Prostate gland (tissue), 2 donors: ENCODE measurements at regions not wholly inside any gene's neighbourhood (a gene's known extent, or its start where the extent isn't known, plus 50 kb on each side); places are given as distances from the start of the nearest gene placed in this dataset.
A peak's percentile ranks its signal among the peaks of the same experiment; 100 is the strongest.

Experiments
- DNase-seq: peaks from one replicate; pipeline ENCODE4 v3.0.0-alpha.2; 2019; ENCODE audit warnings: low spot score
- H3K27ac ChIP-seq, 2 donors: fragments of 200-600 bp; sonication (generic); 2 replicates each; pipeline ENCODE4 v1.5.1; 2017 to 2019
- H3K27me3 ChIP-seq: fragments of 200-600 bp; sonication (generic); replicated peaks from 2 replicates; pipeline ENCODE4 v1.5.1; 2019; ENCODE audit not compliant: insufficient read depth
- H3K36me3 ChIP-seq, 2 donors: fragments of 200-600 bp; sonication (generic); 1 replicate in 1 of 2; 2 replicates in 1 of 2; pipeline versions ENCODE4 v1.5.1 to v1.8.1; 2017 to 2019
- H3K4me1 ChIP-seq: fragments of 200-600 bp; sonication (generic); replicated peaks from 2 replicates; pipeline ENCODE4 v1.5.1; 2019
- H3K4me3 ChIP-seq, 2 donors: fragments of 200-600 bp; sonication (generic); 2 replicates each; pipeline ENCODE4 v1.5.1; 2017 to 2019
- H3K9me3 ChIP-seq: fragments of 200-600 bp; sonication (generic); 2 replicates; pipeline ENCODE4 v1.5.1; 2017
- CTCF ChIP-seq, 4 experiments: fragments of 200-600 bp in 2 of 4; fragments of 450-650 bp in 2 of 4; sonication (generic) in 2 of 4; IDR thresholded peaks; 1 replicate in 3 of 4; 2 replicates in 1 of 4; pipeline ENCODE4 v1.5.1; 2016 to 2019; ENCODE audit warnings: antibody characterized with exemption in 4 of 4, mild to moderate bottlenecking in 2 of 4, moderate library complexity in 2 of 4
- POLR2A ChIP-seq: fragments of 450-650 bp; IDR thresholded peaks from one replicate; pipeline ENCODE4 v1.6.1; 2016; ENCODE audit warnings: antibody characterized with exemption, mild to moderate bottlenecking
- POLR2AphosphoS5 ChIP-seq: sonication (generic); formaldehyde crosslinking; IDR thresholded peaks from one replicate; pipeline ENCODE4 v1.6.1; 2017; ENCODE audit warnings: antibody characterized with exemption
- WGBS: methylation state at CpG from one replicate; pipeline ENCODE4 v1.1.5; 2018; 5-methylcytosine and 5-hydroxymethylcytosine counted together
- intact Hi-C: fragments of 100-400 bp; cut with DNase I; formaldehyde crosslinking; loops from one replicate; pipeline ENCODE4 v1.14.2; 2022

- WGBS, result 34% methylated on average over 6 of the region's 6 CpGs
- TF ChIP-seq POLR2A, result no peak
- no peak for TF ChIP-seq POLR2AphosphoS5
- TF ChIP-seq CTCF (IDR thresholded peaks at IDR 0.05), result no peak
- Histone ChIP-seq H3K9me3 (no peaks in the 10 kb centered on the region), H3K27ac (no peak overlapping the region), H3K4me3 (no peak overlapping the region), H3K36me3 (no peaks in the 10 kb centered on the region), H3K27me3 (no peaks in the 10 kb centered on the region), H3K4me1 (no peaks in the 10 kb centered on the region)
- no peak for DNase-seq
- intact Hi-C loops, result no loop called here
Measured at GRCh38 chr9:95373069-95373681, 55.7 kb upstream of the FANCC start.

- H3K4me1 ChIP-seq, result no peaks in the 10 kb centered on the region
- H3K27ac ChIP-seq, result no peak overlapping the region
- no peaks in the 10 kb centered on the region for H3K36me3 ChIP-seq
- H3K27me3 ChIP-seq, result no peaks in the 10 kb centered on the region
- no peaks in the 10 kb centered on the region for H3K9me3 ChIP-seq
- TF ChIP-seq CTCF (IDR thresholded peaks at IDR 0.05) (no peak), POLR2AphosphoS5 (peak; percentile 15), POLR2A (no peak)
- intact Hi-C loops, result no loop called here
- no peak for DNase-seq
- H3K4me3 ChIP-seq, result no peak overlapping the region
- 51% methylated on average over 4 of the region's 4 CpGs for WGBS
Measured at GRCh38 chr9:95370064-95370463, 52.6 kb upstream of the FANCC start.

GRCh38 chr9:95368377-95369160, 51.1 kb upstream of the FANCC start:
- Histone ChIP-seq H3K9me3 (no peaks in the 10 kb centered on the region), H3K27me3 (no peaks in the 10 kb centered on the region), H3K27ac (no peak overlapping the region), H3K4me1 (no peaks in the 10 kb centered on the region), H3K4me3 (no peak overlapping the region), H3K36me3 (no peaks in the 10 kb centered on the region)
- 96% methylated on average over 19 of the region's 19 CpGs for WGBS
- intact Hi-C loops, result no loop called here
- TF ChIP-seq POLR2A (no peak), CTCF (IDR thresholded peaks at IDR 0.05) (no peak), POLR2AphosphoS5 (no peak)
- DNase-seq, result no peak
